NCI-H1092 treated with DMSO at 0.1 percent for 48 hours (cell line): ENCODE measurements at regions not wholly inside any gene's neighbourhood (a gene's known extent, or its start where the extent isn't known, plus 50 kb on each side); places are given as distances from the start of the nearest gene placed in this dataset.

ENCODE experiments used
- DNase-seq: peaks from one replicate; lab custom pipeline; 2025; lab: John Stamatoyannopoulos, UW

GRCh38 chr3:124602980-124603627 is 127.1 kb upstream of the UMPS start:
- no peak for DNase-seq

GRCh38 chr3:124605781-124606579 is 124.3 kb upstream of the UMPS start:
- no peak for DNase-seq

DNA sequence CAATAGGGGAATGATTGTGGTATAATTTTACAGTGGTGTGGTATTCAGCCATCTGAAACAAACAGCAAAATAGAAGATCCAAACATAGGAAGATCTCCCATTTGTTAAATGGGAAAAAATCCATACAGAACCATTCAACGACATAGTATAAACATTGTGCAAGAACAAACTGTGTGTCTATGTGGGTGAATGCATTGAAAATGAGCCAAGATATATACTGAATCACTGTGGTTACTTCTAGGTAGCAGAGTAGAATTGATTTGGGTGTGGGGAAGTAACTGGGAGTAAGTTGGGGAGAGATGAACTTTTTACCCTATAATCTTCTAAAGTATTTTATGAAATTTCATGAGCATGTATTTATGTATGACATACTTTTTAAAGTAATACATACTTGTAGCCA is 123.1 kb upstream of the UMPS start:
- no peak for DNase-seq

DNA sequence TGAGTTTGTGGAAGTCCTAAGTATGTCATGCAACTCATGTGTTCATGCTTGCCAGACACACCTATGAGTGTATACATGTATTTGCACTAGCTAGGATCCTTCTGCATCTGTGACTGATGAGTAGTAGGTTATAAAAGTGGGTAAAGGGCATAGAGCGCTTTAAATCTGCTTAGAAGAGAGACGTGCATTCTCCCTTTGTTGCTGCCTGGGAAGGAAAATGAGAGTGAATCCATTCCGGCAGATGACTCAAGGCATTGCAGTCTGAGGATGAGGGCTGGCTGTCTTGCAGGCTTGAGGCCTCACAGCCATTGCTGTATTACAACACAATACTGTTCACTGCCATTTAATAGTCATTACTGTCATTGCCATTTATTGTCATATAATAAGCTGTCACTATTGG is 120.8 kb upstream of the UMPS start:
- no peak for DNase-seq

GRCh38 chr3:124610130-124610529 is 120.1 kb upstream of the UMPS start:
- no peak for DNase-seq

DNA sequence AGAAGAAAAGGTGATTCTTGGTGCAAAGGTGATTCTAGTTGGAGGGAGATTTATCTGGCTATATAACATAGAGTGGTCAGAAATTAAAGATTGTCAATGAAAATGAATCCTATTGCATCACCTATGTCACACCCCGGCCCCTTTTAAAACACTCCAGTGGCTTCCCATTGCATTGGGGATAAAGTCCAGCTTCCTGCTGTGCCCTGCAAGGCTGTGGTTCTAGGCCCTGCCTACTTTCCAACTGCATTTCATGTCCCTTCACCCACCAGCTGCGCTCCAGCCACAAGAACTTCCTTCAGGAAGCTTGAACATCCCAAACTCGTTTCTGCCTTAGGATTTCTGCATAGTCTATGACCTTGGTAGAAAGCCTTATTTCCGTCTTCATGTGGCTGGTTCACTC is 118.7 kb upstream of the UMPS start:
- DNase-seq = no peak

- DNase-seq = no peak
Observed at GRCh38 chr3:124615896-124616543, 114.2 kb upstream of the UMPS start.

- DNase-seq = no peak
Observed at GRCh38 chr3:124617177-124617576, 113.1 kb upstream of the UMPS start.

DNA sequence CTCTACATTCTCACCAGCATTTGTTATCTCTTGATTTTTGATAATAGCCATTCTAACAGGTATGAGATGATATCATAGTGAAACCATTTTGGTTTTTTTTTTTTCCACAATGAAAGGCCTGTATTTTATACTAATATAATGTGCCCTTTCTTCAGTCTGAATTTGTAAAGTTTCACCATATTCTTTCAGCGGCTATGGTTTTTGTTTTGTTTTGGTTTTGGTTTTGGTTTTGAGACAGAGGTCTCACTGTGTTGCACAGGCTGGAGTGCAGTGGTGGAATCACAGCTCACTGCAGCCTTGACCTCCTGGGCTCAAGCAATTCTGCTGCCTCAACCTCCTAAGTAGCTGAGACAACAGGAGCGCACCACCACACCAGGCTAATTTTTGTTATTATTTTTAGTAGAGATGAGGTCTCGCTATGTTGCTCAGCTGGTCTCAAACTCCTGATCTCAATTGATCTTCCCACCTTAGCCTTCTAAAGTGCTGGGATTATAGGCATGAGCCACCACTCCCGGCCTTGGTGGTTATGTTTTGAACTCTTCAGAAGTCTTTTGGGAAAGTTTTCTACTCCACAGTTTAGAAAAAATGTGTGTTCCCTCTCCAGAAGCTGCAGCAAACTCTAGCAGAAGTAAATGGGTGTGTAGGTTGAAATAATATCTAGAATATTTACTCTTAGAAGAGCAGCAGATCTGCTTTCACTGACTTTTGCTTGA is 110.2 kb upstream of the UMPS start:
- DNase-seq = no peak

DNA sequence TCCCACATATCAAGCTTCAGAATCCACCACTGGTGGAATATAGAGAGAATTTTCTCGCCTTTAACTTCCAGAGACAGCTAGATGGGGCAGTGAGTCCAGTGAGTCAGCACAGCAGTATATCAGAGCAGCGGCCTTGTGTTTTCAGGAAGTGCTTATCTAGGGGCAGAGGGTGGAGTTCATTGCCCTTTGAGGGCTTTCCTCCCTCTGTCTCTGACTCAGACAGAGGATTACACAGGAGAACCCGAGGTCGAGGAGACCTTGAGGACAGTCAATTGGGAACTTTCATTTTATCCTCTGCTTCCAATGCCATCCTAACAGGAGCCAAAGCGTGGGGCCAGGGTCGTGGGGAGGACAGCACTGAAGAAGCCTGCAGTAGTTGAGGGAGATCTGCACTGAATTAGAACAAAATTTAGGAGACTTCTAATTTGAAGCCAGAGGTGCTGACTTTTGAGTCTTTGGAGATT is 109.6 kb upstream of the UMPS start:
- DNase-seq = no peak

DNA sequence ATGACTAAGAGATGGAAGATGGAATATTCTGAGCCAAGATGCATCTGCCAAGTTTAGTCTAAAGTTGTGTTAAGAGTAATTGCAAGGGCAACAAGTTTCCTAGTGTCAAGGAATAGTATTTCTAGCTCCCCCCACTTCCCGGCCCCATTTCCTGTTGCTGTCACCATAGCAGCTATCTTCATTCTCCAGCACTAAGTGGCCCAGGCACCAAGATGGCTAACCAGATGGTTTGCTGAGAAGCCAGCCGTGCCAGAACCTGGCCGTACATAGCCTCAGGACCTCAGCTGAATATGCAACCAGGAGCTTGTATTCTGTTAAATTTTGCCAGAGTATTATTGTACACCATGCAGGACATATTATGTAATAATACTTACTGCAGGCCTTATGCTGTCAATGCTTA is 108.8 kb upstream of the UMPS start:
- no peak for DNase-seq

DNA sequence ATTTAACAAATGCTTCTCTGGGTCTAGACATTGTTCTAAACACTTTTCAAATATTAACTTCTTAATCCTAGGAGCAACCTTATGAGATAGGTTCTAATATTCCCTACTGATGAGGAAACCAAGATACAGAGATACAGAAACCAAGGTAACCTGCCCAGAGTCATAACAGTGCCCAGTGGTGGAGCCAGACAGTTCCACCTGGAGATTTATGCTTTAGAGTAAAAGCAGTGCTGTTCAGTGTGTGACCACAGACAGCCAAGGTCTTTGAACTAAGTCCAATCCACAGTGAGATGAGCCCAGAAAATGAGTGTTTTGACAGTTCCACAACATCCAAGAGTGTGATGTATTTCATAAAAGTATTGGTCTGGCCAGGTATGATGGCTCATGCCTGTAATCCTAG is 105.2 kb upstream of the UMPS start:
- DNase-seq = no peak

DNA sequence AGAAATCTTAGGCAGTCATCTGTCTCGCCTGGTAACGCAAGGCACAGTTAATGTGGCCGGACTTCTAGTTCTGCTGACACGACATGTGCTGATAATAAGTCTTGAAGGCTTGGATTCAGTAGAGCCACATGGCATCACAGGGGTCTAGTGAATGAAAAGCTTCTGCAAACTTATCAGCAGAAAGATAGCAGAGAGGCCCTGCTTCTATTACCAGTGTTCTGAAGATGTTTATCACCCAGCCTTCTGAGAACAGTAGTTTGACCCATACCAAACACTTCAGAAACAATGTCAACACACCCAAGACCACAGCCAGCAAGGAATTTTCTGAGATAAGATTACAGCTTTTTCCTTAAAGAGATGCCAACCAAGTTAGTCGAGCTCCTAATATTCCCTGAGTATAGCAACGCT is 102.7 kb upstream of the UMPS start:
- DNase-seq = no peak

DNA sequence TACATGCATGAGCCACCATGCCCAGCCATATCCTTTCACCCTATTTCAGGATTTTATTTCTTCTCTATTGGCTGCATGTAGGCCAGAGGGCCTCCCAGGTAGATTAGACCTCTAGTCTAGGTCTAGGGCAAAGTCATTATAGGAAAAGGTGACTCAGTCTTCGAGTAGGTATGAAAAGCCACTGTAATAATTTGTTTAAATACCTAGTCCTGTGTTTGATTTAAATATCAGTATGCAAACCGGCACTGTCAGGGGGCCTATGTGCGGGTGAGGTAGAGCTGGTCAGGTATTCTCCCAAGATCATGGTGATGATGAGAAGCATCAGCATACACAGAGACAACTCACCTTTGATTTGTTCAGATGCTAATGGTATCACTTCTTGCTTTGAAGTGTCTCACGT is 101.4 kb upstream of the UMPS start:
- DNase-seq = no peak

- no peak for DNase-seq
Observed at GRCh38 chr3:124629497-124629896, 100.8 kb upstream of the UMPS start.

DNA sequence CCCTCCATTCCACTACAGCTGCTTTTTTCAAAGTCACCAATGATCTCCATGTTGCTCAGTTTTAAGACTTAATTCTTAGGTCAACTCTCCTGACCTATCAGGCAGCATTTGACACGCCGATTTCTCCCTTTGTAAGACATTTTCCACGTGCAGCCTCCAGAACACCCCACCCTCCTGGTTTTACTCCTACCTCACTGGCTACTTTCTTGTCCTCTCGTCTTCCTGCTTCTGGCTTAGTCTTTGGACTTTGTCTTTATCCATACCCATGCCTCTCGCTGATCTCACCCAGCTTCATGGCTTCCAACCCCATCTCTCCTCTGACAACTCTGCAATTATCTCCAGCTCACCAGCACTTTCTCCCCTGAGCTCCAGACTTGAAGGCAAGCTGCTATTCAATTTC is 99.3 kb upstream of the UMPS start:
- no peak for DNase-seq

- DNase-seq = no peak
Observed at GRCh38 chr3:124631727-124632126, 98.5 kb upstream of the UMPS start.

DNA sequence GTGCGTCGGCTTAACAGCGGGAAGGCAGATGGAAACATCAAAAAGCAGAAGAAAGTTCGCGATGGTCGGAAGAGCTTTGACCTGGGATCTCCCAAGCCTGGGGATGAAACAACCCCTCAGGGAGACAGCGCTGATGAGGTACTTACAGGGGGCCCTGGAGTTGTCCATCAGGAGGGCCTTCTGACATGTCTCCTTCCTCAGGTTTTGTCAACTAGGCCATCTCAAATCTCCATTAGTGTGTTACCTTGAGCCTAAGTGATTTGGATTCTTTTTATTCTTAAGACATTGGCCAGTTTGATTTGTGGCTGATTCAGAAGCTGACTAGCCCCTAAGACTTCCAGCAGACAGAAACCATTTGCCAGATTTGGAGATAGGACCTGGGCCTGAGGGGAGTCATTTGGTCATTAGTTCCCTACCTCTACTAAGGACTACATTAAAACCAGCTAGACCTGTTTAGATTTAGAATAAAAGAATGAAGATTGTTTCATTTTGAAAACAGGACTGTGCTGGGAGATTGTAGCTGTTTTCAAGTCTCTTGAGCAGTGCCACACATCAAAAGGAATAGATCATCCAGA is 97.6 kb upstream of the UMPS start:
- DNase-seq = no peak

- no peak for DNase-seq
Observed at GRCh38 chr3:124633524-124633923, 96.7 kb upstream of the UMPS start.

GRCh38 chr3:124634210-124635168 is 95.8 kb upstream of the UMPS start:
- no peak for DNase-seq

DNA sequence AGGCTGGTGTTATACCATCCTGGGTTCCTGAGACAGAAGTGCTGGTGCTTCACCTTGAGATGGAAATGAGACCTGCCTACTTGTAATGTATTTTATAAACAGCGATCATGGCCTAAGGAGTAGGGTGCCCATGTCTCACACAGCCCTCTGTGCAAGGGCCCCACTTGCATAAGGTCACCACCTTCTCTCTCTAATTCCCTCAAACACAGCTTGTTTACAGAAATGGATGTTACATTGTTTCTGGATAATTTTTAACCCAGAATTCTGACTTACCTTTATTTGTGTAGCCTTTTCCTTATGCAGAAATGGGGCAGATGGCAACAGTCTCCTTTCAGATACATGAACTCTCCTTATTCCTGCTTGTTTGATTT is 95.1 kb upstream of the UMPS start:
- no peak for DNase-seq
